ENCODE measurements at regions not wholly inside any gene's neighbourhood (a gene's known extent, or its start where the extent isn't known, plus 50 kb on each side); places are given as distances from the start of the nearest gene placed in this dataset.

DNA sequence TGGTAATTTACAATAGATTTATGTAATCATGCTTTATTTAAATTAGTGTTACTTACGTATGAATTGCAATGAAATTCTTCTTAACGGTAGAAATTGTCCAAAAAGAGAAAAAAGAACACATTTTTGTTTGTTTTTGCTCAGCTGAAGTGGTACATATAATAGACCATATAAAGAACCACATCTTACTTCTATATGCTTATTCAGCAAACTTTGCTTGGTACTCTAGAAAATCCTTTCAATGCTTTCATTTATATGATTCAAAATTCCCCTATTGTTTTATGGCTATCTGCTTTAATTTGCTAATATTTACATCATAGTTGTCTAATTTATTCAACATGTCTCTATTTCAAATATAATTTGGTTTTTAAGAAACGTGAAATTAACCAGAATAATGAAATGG lies 903.2 kb downstream of the ANKRD7 start:
- no peaks in the 10 kb centered on the region for H4K20me1 ChIP-seq (ENCODE audit: control insufficient read depth, extremely low read depth, insufficient read depth, low read length)
- DNase-seq (ENCODE audit: low read depth, low spot score) (no peak), FAIRE-seq (no peak)
- no peaks in the 10 kb centered on the region for H3K79me2 ChIP-seq (ENCODE audit: control insufficient read depth, insufficient read depth, low read length)
- no peak overlapping the region for H3K27ac ChIP-seq (ENCODE audit: control insufficient read depth, insufficient read depth, low read length)
- no peak overlapping the region for H2AFZ ChIP-seq (ENCODE audit: control insufficient read depth, low read length)
- no peaks in the 10 kb centered on the region for H3K9me1 ChIP-seq (ENCODE audit: control insufficient read depth, extremely low read depth, insufficient read depth, low read length)
- no peak overlapping the region for H3K4me3 ChIP-seq (ENCODE audit: control insufficient read depth in 2 of 3, extremely low read depth in 1 of 3, insufficient read depth in 2 of 3, low read depth in 1 of 3, low read length in 3 of 3)
- H3K27me3 ChIP-seq (ENCODE audit: control insufficient read depth, extremely low read depth, insufficient read depth, low read length), result no peaks in the 10 kb centered on the region
- H3K9me3 ChIP-seq (ENCODE audit: control insufficient read depth, low read depth, low read length), result no peaks in the 10 kb centered on the region
- H3K36me3 ChIP-seq (ENCODE audit: control insufficient read depth in 2 of 2, extremely low read depth in 1 of 2, insufficient read depth in 2 of 2, low read length in 2 of 2), result no peaks in the 10 kb centered on the region
- TF ChIP-seq, protein P1, sequence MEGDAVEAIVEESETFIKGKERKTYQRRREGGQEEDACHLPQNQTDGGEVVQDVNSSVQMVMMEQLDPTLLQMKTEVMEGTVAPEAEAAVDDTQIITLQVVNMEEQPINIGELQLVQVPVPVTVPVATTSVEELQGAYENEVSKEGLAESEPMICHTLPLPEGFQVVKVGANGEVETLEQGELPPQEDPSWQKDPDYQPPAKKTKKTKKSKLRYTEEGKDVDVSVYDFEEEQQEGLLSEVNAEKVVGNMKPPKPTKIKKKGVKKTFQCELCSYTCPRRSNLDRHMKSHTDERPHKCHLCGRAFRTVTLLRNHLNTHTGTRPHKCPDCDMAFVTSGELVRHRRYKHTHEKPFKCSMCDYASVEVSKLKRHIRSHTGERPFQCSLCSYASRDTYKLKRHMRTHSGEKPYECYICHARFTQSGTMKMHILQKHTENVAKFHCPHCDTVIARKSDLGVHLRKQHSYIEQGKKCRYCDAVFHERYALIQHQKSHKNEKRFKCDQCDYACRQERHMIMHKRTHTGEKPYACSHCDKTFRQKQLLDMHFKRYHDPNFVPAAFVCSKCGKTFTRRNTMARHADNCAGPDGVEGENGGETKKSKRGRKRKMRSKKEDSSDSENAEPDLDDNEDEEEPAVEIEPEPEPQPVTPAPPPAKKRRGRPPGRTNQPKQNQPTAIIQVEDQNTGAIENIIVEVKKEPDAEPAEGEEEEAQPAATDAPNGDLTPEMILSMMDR (optimal IDR thresholded peaks at IDR 0.05 in 1 of 3, IDR thresholded peaks at IDR 0.05 in 1 of 3, conservative IDR thresholded peaks at IDR 0.05 in 1 of 3; ENCODE audit: extremely low read depth in 1 of 3, insufficient read depth in 2 of 3, low read length in 3 of 3), result no peak
- no peak for TF ChIP-seq EZH2 (IDR thresholded peaks at IDR 0.05; ENCODE audit: low read length)
- H3K4me1 ChIP-seq (ENCODE audit: control insufficient read depth, extremely low read depth, insufficient read depth, low read length), result no peaks in the 10 kb centered on the region
- no peak overlapping the region for H3K9ac ChIP-seq (ENCODE audit: control insufficient read depth, extremely low read depth, insufficient read depth, low read length)
- dilution Hi-C loops (cut with MboI; ENCODE audit: extremely low pct_ligation_motif_present, low sequenced_read_pairs), result no loop called here
- H3K4me2 ChIP-seq (ENCODE audit: control insufficient read depth, extremely low read depth, insufficient read depth, low read depth, low read length), result no peak overlapping the region

DNA sequence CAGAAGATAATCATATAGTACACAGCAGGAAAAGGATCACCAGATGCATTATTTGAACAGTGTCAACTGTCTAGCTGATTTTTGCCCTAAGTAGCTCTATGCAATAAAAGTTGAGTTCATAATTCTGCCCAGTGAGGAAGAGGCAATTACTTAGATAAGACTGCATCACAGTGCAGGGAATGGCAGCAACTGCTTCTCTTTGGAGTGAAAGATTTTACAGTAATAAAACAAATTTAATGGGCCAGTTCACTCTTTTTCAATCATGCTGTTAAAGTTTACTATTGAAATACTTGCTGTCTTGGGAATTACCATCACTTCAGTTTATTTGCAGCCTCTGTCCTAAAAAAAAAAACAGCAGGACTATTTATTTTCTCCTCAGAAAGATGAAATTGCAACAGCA lies 907.9 kb downstream of the ANKRD7 start:
- H3K4me2 ChIP-seq (ENCODE audit: control insufficient read depth, extremely low read depth, insufficient read depth, low read depth, low read length), result no peak overlapping the region
- no peaks in the 10 kb centered on the region for H4K20me1 ChIP-seq (ENCODE audit: control insufficient read depth, extremely low read depth, insufficient read depth, low read length)
- H3K4me1 ChIP-seq (ENCODE audit: control insufficient read depth, extremely low read depth, insufficient read depth, low read length), result no peaks in the 10 kb centered on the region
- no peaks in the 10 kb centered on the region for H3K27me3 ChIP-seq (ENCODE audit: control insufficient read depth, extremely low read depth, insufficient read depth, low read length)
- H2AFZ ChIP-seq (ENCODE audit: control insufficient read depth, low read length), result no peak overlapping the region
- dilution Hi-C loops (cut with MboI; ENCODE audit: extremely low pct_ligation_motif_present, low sequenced_read_pairs), result no loop called here
- no peak overlapping the region for H3K4me3 ChIP-seq (ENCODE audit: control insufficient read depth in 2 of 3, extremely low read depth in 1 of 3, insufficient read depth in 2 of 3, low read depth in 1 of 3, low read length in 3 of 3)
- no peaks in the 10 kb centered on the region for H3K79me2 ChIP-seq (ENCODE audit: control insufficient read depth, insufficient read depth, low read length)
- no peak for FAIRE-seq
- no peaks in the 10 kb centered on the region for H3K36me3 ChIP-seq (ENCODE audit: control insufficient read depth in 2 of 2, extremely low read depth in 1 of 2, insufficient read depth in 2 of 2, low read length in 2 of 2)
- no peak overlapping the region for H3K9ac ChIP-seq (ENCODE audit: control insufficient read depth, extremely low read depth, insufficient read depth, low read length)
- H3K27ac ChIP-seq (ENCODE audit: control insufficient read depth, insufficient read depth, low read length), result no peak overlapping the region
- H3K9me1 ChIP-seq (ENCODE audit: control insufficient read depth, extremely low read depth, insufficient read depth, low read length), result no peaks in the 10 kb centered on the region
- TF ChIP-seq EZH2 (IDR thresholded peaks at IDR 0.05; ENCODE audit: low read length), result no peak
- TF ChIP-seq, protein P1 (optimal IDR thresholded peaks at IDR 0.05 in 1 of 3, IDR thresholded peaks at IDR 0.05 in 1 of 3, conservative IDR thresholded peaks at IDR 0.05 in 1 of 3; ENCODE audit: extremely low read depth in 1 of 3, insufficient read depth in 2 of 3, low read length in 3 of 3), result no peak
- H3K9me3 ChIP-seq (ENCODE audit: control insufficient read depth, low read depth, low read length), result no peaks in the 10 kb centered on the region
- DNase-seq (ENCODE audit: low read depth, low spot score), result no peak

All from keratinocyte (primary cell).